ENCODE measurements at regions not wholly inside any gene's neighbourhood (a gene's known extent, or its start where the extent isn't known, plus 50 kb on each side); places are given as distances from the start of the nearest gene placed in this dataset.

GRCh38 chr7:10889266-10889898 lies 84.3 kb upstream of the PHF14 start:
- peaks cover 3% of the 10 kb centered on the region for H3K9me3 Mint-ChIP-seq
- no peak overlapping the region for H3K4me3 Mint-ChIP-seq
- TF ChIP-seq CTCF (conservative IDR thresholded peaks at IDR 0.05): peak; percentile 84
- no peaks in the 10 kb centered on the region for H3K27me3 Mint-ChIP-seq (ENCODE audit: low read depth)
- no peak overlapping the region for H3K27ac Mint-ChIP-seq (ENCODE audit: unreplicated experiment)
- DNase-seq (ENCODE audit: low read depth, low spot score): peak; percentile 12
- H3K4me1 Mint-ChIP-seq: no peaks in the 10 kb centered on the region
- no peaks in the 10 kb centered on the region for H3K36me3 Mint-ChIP-seq (ENCODE audit: low read depth)

- no peak overlapping the region for H3K4me3 Mint-ChIP-seq
- peaks cover 6% of the 10 kb centered on the region for H3K36me3 Mint-ChIP-seq (ENCODE audit: low read depth)
- H3K9me3 Mint-ChIP-seq: peaks cover 6% of the 10 kb centered on the region
- H3K27ac Mint-ChIP-seq (ENCODE audit: unreplicated experiment): no peak overlapping the region
- no peak for TF ChIP-seq CTCF (conservative IDR thresholded peaks at IDR 0.05)
- DNase-seq (ENCODE audit: low read depth, low spot score): no peak
- peaks cover 20% of the 10 kb centered on the region for H3K4me1 Mint-ChIP-seq
- no peaks in the 10 kb centered on the region for H3K27me3 Mint-ChIP-seq (ENCODE audit: low read depth)
These were observed 65.1 kb upstream of the PHF14 start for GRCh38 chr7:10908600-10908999.

DNA sequence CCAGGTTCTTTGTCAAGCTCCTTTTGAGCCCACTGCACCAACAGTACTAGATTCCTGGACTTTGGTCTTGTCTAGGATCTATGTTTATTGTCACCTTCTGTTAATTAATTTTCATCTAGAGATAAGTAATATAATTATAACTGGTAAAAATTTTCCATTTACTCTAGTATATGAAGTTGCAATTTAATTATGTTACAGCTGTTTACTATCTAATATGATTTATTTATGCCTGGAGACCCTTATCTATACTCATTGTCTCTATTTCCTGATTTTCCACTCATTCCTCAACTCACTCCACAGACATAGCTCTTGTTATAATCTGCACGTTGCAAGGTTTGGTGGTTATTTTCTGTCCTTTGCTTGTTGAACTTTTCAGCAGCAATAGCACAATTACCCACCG lies 63.2 kb upstream of the PHF14 start:
- Mint-ChIP-seq H3K9me3 (peaks cover 6% of the 10 kb centered on the region), H3K27me3 (ENCODE audit: low read depth) (no peaks in the 10 kb centered on the region), H3K27ac (ENCODE audit: unreplicated experiment) (no peak overlapping the region), H3K4me1 (peaks cover 32% of the 10 kb centered on the region), H3K36me3 (ENCODE audit: low read depth) (peaks cover 6% of the 10 kb centered on the region), H3K4me3 (no peak overlapping the region)
- no peak for TF ChIP-seq CTCF (conservative IDR thresholded peaks at IDR 0.05)
- no peak for DNase-seq (ENCODE audit: low read depth, low spot score)

DNA sequence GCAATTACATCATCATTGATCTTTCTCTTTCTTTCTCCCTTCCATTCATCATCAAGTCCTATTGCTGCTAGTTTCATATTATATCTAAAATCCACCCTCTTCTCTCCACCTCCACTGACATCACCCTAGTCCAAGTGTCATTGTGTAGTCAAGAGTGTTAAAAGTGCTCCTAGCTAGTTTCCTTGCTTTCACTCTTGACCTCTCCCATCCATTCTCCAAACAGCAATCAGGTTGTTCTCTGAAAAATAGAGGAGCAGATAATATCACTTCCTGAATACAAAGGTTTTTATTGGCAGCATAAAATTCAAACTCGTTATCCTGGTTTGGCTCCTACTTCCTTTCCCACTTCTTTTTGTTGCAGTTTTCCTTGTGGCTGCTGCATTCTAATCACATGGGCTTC lies 61.6 kb upstream of the PHF14 start:
- Mint-ChIP-seq H3K27ac (ENCODE audit: unreplicated experiment) (no peak overlapping the region), H3K36me3 (ENCODE audit: low read depth) (peaks cover 6% of the 10 kb centered on the region), H3K4me1 (peaks cover 32% of the 10 kb centered on the region), H3K27me3 (ENCODE audit: low read depth) (no peaks in the 10 kb centered on the region), H3K4me3 (no peak overlapping the region), H3K9me3 (peaks cover 6% of the 10 kb centered on the region)
- no peak for TF ChIP-seq CTCF (conservative IDR thresholded peaks at IDR 0.05)
- DNase-seq (ENCODE audit: low read depth, low spot score): no peak

- no peak for DNase-seq (ENCODE audit: low read depth, low spot score)
- TF ChIP-seq CTCF (conservative IDR thresholded peaks at IDR 0.05): no peak
- H3K4me1 Mint-ChIP-seq: peaks cover 32% of the 10 kb centered on the region
- peak overlapping the region; percentile 60 for H3K27ac Mint-ChIP-seq (ENCODE audit: unreplicated experiment)
- peak overlapping the region; percentile 32 for H3K4me3 Mint-ChIP-seq
- H3K9me3 Mint-ChIP-seq: peaks cover 6% of the 10 kb centered on the region
- peaks cover 6% of the 10 kb centered on the region for H3K36me3 Mint-ChIP-seq (ENCODE audit: low read depth)
- no peaks in the 10 kb centered on the region for H3K27me3 Mint-ChIP-seq (ENCODE audit: low read depth)
These were observed 60.2 kb upstream of the PHF14 start for GRCh38 chr7:10913457-10913856.

Measured in neural crest cell (in vitro differentiated cells).